HepG2 (cell line): ENCODE measurements at regions not wholly inside any gene's neighbourhood (a gene's known extent, or its start where the extent isn't known, plus 50 kb on each side); places are given as distances from the start of the nearest gene placed in this dataset.
A peak's percentile ranks its signal among the peaks of the same experiment; 100 is the strongest.

Experiments used
- FIP1L1 ChIP-seq: fragments of 200-400 bp; formaldehyde crosslinking; IDR thresholded peaks from 2 replicates; pipeline ENCODE4 v1.6.1; 2018; ENCODE audit warnings: low read depth, mild to moderate bottlenecking, low read length, moderate library complexity, borderline replicate concordance; ENCODE audit not compliant: insufficient read depth
- GATA4 ChIP-seq: sonication (generic); IDR thresholded peaks from 2 replicates; pipeline ENCODE4 v1.6.1; 2016; ENCODE audit warnings: antibody characterized with exemption, low read depth, borderline replicate concordance
- JUN ChIP-seq: sonication (generic); formaldehyde crosslinking; IDR thresholded peaks from 2 replicates; pipeline ENCODE4 v1.4.0; 2020; ENCODE audit warnings: mild to moderate bottlenecking, missing genetic modification reagents
- NR3C1 ChIP-seq: sonication (generic); formaldehyde crosslinking; IDR thresholded peaks from 2 replicates; pipeline ENCODE4 v1.4.0; 2020; ENCODE audit warnings: missing genetic modification reagents
- STAG1 ChIP-seq: sonication (generic); formaldehyde crosslinking; IDR thresholded peaks from 2 replicates; pipeline ENCODE4 v1.4.0; 2020; ENCODE audit warnings: missing genetic modification reagents
- U2AF2 ChIP-seq: fragments of 200-400 bp; formaldehyde crosslinking; IDR thresholded peaks from 2 replicates; pipeline ENCODE4 v1.6.1; 2017; ENCODE audit warnings: low read depth, mild to moderate bottlenecking, low read length
- ZBTB7B ChIP-seq: sonication (generic); formaldehyde crosslinking; IDR thresholded peaks from 2 replicates; pipeline ENCODE4 v1.4.0; 2020; ENCODE audit warnings: missing genetic modification reagents
- ZFX ChIP-seq: sonication (generic); formaldehyde crosslinking; IDR thresholded peaks from 2 replicates; pipeline ENCODE4 v1.4.0; 2020; ENCODE audit warnings: mild to moderate bottlenecking, low read depth, missing genetic modification reagents, moderate library complexity
- ZNF3 ChIP-seq: IDR thresholded peaks from 2 replicates; pipeline ENCODE4 v1.7.0; 2017; ENCODE audit warnings: inconsistent platforms
- ZNF451 ChIP-seq: sonication (generic); formaldehyde crosslinking; IDR thresholded peaks from 2 replicates; pipeline ENCODE4 v1.5.0; 2020; ENCODE audit warnings: mild to moderate bottlenecking, missing genetic modification reagents
- ZNF567 ChIP-seq: sonication (generic); formaldehyde crosslinking; IDR thresholded peaks from 2 replicates; pipeline ENCODE4 v1.8.1; 2023; ENCODE audit warnings: mild to moderate bottlenecking, missing genetic modification reagents, borderline replicate concordance
- ZNF619 ChIP-seq: sonication (generic); formaldehyde crosslinking; IDR thresholded peaks from 2 replicates; pipeline ENCODE4 v1.4.0; 2020; ENCODE audit warnings: mild to moderate bottlenecking, missing genetic modification reagents
- TF ChIP-seq, protein P1 (sequence below): IDR thresholded peaks from 2 replicates; pipeline ENCODE4 v1.6.1; 2016
- TF ChIP-seq, protein P2 (sequence below): IDR thresholded peaks from 2 replicates; pipeline ENCODE4 v1.6.1; 2016; ENCODE audit warnings: mild to moderate bottlenecking
- TF ChIP-seq, protein P3 (sequence below): IDR thresholded peaks from 2 replicates; pipeline ENCODE4 v1.6.1; 2016; ENCODE audit warnings: low read depth, missing genetic modification reagents, missing compliant biosample characterization

DNA sequence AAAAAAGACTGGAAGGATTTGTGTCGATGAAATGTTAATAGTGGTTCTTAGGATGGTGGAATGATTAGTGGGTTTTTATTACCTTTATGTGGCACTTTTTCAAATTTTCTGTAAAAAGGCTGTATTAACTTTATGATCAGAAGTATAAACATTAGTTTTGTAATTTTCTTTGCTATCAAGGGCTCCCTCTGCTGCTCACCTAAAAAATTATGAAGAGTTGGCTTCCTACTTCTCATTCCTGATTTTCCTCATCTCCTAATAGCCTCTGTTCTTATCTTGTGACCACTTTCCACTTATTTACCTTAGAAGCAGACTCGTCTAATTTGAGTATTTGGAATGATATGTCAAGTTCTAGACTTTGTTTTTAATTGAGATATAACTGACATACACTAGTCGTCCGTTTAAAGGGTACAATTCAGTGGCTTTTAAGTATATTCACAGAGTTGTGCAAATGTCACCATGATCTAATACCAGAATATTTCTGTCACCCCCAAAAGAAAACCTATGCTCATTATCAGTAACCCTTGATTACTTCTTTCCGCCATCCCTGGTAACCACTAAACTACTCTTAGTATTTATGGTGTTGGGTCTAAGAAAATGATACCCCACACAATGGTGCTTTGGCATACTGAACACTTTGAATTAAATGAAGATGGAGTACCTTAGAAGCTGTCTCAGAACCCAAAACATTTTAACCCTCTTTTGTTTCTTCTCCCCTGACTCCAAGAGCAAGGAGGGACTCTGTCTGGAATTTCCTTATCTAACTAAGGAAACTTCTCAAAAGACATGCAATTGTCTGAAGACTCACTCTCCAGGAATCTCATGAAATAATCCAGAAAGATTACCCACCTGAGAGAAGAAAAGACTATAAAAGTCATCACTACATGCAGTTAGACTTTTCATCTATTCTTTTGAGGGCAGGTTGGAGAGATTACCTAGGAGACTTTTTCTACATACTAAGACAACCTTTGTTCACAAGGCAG is 311.3 kb downstream of the DLEU7 start (continued):
- TF ChIP-seq, protein P1, sequence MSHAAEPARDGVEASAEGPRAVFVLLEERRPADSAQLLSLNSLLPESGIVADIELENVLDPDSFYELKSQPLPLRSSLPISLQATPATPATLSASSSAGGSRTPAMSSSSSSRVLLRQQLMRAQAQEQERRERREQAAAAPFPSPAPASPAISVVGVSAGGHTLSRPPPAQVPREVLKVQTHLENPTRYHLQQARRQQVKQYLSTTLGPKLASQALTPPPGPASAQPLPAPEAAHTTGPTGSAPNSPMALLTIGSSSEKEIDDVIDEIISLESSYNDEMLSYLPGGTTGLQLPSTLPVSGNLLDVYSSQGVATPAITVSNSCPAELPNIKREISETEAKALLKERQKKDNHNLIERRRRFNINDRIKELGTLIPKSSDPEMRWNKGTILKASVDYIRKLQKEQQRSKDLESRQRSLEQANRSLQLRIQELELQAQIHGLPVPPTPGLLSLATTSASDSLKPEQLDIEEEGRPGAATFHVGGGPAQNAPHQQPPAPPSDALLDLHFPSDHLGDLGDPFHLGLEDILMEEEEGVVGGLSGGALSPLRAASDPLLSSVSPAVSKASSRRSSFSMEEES (CRISPR knock-in tag) = no peak
- no peak for TF ChIP-seq NR3C1
- TF ChIP-seq, protein P2, sequence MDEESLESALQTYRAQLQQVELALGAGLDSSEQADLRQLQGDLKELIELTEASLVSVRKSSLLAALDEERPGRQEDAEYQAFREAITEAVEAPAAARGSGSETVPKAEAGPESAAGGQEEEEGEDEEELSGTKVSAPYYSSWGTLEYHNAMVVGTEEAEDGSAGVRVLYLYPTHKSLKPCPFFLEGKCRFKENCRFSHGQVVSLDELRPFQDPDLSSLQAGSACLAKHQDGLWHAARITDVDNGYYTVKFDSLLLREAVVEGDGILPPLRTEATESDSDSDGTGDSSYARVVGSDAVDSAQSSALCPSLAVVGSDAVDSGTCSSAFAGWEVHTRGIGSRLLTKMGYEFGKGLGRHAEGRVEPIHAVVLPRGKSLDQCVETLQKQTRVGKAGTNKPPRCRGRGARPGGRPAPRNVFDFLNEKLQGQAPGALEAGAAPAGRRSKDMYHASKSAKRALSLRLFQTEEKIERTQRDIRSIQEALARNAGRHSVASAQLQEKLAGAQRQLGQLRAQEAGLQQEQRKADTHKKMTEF (CRISPR knock-in tag) = no peak
- TF ChIP-seq ZNF619 = no peak
- peak; percentile 72 for TF ChIP-seq STAG1 (CRISPR knock-in tag)
- no peak for TF ChIP-seq ZNF3 (CRISPR knock-in tag)
- TF ChIP-seq ZNF567 (CRISPR knock-in tag) = no peak
- TF ChIP-seq GATA4 = no peak
- TF ChIP-seq, protein P3, sequence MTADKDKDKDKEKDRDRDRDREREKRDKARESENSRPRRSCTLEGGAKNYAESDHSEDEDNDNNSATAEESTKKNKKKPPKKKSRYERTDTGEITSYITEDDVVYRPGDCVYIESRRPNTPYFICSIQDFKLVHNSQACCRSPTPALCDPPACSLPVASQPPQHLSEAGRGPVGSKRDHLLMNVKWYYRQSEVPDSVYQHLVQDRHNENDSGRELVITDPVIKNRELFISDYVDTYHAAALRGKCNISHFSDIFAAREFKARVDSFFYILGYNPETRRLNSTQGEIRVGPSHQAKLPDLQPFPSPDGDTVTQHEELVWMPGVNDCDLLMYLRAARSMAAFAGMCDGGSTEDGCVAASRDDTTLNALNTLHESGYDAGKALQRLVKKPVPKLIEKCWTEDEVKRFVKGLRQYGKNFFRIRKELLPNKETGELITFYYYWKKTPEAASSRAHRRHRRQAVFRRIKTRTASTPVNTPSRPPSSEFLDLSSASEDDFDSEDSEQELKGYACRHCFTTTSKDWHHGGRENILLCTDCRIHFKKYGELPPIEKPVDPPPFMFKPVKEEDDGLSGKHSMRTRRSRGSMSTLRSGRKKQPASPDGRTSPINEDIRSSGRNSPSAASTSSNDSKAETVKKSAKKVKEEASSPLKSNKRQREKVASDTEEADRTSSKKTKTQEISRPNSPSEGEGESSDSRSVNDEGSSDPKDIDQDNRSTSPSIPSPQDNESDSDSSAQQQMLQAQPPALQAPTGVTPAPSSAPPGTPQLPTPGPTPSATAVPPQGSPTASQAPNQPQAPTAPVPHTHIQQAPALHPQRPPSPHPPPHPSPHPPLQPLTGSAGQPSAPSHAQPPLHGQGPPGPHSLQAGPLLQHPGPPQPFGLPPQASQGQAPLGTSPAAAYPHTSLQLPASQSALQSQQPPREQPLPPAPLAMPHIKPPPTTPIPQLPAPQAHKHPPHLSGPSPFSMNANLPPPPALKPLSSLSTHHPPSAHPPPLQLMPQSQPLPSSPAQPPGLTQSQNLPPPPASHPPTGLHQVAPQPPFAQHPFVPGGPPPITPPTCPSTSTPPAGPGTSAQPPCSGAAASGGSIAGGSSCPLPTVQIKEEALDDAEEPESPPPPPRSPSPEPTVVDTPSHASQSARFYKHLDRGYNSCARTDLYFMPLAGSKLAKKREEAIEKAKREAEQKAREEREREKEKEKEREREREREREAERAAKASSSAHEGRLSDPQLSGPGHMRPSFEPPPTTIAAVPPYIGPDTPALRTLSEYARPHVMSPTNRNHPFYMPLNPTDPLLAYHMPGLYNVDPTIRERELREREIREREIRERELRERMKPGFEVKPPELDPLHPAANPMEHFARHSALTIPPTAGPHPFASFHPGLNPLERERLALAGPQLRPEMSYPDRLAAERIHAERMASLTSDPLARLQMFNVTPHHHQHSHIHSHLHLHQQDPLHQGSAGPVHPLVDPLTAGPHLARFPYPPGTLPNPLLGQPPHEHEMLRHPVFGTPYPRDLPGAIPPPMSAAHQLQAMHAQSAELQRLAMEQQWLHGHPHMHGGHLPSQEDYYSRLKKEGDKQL = no peak
- TF ChIP-seq JUN (CRISPR knock-in tag) = no peak
- TF ChIP-seq U2AF2 = no peak
- TF ChIP-seq FIP1L1 = no peak
- TF ChIP-seq ZNF451 = no peak
- TF ChIP-seq ZBTB7B (CRISPR knock-in tag) = no peak
- TF ChIP-seq ZFX (CRISPR knock-in tag) = no peak
